HG03521 (cell line): ENCODE measurements at regions not wholly inside any gene's neighbourhood (a gene's known extent, or its start where the extent isn't known, plus 50 kb on each side); places are given as distances from the start of the nearest gene placed in this dataset.

Experiments used
- ATAC-seq: cut with Tn5 transposase; IDR thresholded peaks from one replicate; pipeline ENCODE4 v1.9.1; 2021; ENCODE audit warnings: mild to moderate bottlenecking, moderate library complexity; ENCODE audit not compliant: unreplicated experiment

- no peak for ATAC-seq
These were observed 65.4 kb upstream of the STEAP1B start for GRCh38 chr7:22565315-22565811.

DNA sequence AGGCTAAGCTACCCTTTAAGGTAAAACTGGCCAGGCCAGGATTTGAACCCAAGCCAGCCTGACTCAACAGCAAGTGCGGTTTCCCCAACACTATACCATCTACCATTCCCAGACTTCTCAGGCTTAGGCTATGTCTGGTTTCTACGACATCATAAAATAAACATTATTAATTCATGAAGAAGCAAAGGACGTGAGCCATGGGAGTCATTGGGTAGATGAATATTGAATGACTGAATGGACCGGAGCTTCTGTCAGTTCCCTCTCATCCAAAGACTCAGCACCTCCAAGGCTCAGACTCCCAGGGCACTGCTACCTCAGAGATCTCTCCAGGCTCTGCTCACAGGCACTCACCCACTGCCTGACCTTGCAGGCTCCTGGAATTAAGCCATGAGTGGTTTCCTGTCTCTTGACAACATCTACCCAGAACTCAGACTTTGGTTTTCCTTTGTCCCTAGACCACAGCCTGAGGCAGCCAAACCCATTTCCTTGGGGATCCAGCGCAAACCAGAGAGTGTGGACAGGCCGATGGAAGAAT lies 64.6 kb upstream of the STEAP1B start:
- ATAC-seq, result no peak

- no peak for ATAC-seq
These were observed 63.7 kb upstream of the STEAP1B start for GRCh38 chr7:22563621-22564241.

- no peak for ATAC-seq
These were observed 63.1 kb upstream of the STEAP1B start for GRCh38 chr7:22563032-22563501.

DNA sequence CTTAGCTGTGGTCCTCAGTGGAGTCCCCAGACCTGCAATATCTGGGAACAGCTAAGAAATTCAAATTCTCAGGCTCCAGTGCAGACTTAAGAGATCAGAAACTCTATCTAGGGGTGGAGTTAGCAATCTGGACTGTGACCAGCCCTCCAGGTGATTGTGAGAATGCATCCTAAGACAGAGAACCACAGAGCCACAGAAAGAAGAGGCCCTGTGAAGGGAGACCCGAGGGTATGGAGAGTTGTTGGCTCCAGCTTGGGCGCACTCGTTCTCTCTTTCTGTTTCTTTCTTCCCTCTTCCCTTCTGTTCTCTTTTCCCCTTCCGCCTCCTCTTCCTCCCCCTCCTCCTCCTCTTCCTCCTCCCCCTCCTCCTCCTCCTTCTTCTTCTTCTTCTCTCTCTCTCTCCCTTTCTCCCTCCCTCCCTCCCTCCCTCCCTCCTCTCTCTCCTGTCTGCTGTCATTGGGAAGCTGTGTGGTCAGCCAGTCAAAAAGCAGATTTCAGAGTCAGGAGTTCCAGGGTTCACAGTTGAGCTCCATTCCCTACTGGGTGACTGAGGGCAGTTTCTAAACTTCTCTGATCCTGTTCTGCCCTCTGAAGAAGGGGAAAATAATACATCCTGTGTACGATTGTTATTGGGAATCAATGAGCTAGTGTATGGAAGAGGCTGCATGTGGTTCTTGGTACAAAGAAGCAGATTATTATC lies 62.1 kb upstream of the STEAP1B start:
- ATAC-seq, result no peak

DNA sequence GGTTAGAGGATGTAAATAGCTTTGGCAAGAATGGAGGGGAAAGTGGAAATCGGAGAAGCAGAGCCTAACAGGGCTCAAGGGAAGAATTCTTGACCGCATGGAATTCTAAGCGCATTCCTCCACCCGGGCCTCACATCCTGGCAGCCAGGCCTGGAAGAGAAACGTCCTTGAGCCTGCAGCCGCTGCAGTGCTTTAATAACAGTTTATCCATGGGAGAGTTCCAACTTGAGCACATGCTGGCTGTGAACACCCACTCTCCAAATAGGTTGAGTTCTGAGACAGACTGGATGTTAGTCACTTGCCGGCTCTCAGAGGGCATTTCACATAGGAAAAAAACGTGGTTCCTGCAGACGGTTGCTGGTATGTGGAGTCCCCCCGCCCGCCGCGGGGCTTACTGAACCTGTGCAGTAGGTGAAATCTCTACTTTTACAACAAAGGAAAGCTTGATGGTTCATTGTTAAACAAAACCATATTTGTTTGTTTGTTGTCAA lies 61.4 kb upstream of the STEAP1B start:
- ATAC-seq, result no peak

- peak; percentile 50 for ATAC-seq
These were observed 60.0 kb upstream of the STEAP1B start for GRCh38 chr7:22559829-22560489.

DNA sequence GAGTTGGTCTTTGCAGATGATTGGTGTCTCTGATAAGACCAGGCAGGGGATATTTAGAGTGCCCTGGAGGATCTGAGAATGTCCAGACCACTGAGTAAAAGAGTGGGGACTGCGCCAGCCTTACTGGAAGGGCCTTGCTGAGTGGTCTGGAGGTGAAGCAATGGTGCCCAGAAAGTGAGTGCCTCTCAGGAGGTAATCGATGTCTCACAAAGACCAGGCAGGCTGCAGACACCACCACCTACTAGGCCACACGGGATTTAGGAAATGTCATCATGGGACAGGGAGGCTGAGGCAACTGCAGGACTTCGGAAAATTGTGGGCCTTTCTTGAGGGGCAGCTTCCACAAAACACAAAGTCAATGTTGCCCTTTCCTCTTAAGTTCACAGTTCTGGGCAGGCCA lies 57.2 kb upstream of the STEAP1B start:
- no peak for ATAC-seq

- no peak for ATAC-seq
These were observed 55.5 kb upstream of the STEAP1B start for GRCh38 chr7:22555476-22555875.

DNA sequence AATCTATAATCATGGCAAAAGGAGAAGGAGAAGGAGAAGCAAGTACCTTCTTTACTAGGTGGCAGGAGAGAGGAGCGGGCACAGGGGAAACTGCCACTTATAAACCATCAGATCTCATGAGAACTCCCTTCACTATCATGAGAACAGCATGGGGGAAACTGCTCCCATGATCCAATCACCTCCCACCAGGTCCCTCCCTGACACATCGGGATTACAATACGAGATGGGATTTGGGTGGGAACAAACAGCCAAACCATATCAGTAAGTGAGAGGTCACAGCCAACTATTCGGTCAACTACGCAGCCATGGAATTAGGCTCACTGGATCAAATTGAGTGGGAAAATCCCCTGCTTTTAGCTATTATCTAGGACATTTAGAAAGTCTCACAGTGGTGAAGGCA lies 54.2 kb upstream of the STEAP1B start:
- no peak for ATAC-seq

- ATAC-seq, result peak; percentile 79
These were observed 52.0 kb upstream of the STEAP1B start for GRCh38 chr7:22551768-22552513.

DNA sequence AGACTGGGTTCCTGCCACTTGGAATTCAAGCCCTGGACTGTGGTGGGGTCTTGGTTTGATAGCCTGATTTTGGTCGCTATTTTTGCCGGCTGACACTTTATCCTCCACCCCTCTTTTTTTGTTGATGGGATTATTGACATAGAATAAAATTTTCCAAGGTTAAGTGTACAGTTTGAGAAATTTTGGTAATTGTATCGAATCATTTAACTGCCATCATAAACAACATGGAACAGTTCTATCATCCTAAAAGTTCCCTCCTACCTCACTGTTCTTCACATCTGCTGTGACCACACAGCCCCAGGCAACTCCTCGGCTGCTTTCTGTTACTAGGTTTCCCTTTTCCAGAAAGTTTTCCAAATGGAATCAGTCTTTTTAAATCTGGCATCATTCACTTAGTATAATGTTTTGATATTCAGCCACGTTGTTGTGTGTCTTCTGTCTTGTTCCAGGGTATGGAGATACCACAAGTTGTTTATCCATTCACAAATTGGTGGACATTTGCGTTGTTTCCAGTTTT lies 50.6 kb upstream of the STEAP1B start:
- ATAC-seq, result no peak

DNA sequence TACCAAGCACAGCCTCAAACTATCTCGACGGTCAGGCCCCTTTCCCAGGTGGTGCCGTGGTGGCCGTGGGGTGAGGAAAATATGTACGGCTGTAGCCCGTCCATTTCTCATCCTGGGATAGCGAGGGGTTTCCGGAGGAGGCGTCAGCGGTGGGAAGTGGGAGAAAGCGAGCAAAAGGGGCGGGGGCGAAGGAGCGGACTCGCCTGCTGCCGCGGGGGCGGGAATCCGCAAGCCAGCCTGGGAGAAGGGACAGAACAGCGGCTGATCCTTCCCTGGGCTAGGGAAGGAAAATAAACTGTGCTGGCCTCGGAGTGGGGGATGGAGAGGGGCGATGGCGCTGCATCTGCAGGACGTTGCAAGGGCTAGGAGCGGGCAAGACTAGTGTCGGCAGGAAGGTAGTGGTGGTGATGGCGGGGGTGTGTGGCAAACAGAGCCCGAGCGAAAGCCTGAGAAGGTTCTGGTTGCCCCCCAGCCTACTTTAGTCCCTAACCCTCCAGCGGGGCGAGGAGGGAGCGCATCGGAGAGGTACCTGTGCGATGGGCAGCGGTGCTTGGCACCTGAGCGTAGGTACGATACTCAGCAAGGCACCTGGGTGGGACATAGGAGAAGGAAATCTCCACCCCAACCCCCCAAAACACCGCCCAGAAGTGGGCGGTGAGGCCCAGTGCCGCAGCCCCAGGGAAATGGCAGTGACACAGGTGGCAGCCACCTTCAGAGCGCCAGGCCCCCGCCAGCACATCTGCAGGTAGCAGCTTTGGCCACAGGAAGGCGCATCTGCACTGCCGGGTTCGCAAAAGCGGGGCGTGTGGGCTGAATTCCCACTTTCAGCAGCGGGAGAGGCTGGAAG lies 49.9 kb upstream of the STEAP1B start:
- ATAC-seq, result no peak
